GM21786 (cell line): ENCODE measurements at regions not wholly inside any gene's neighbourhood (a gene's known extent, or its start where the extent isn't known, plus 50 kb on each side); places are given as distances from the start of the nearest gene placed in this dataset.
"Not testable (repeated sequence)": the region's sequence is repeated elsewhere in the genome, so short reads cannot be mapped to it uniquely, and the experiment has no call there.

Experiments used
- ATAC-seq: cut with Tn5 transposase; IDR thresholded peaks from one replicate; pipeline ENCODE4 v1.9.1; 2021; ENCODE audit not compliant: unreplicated experiment

DNA sequence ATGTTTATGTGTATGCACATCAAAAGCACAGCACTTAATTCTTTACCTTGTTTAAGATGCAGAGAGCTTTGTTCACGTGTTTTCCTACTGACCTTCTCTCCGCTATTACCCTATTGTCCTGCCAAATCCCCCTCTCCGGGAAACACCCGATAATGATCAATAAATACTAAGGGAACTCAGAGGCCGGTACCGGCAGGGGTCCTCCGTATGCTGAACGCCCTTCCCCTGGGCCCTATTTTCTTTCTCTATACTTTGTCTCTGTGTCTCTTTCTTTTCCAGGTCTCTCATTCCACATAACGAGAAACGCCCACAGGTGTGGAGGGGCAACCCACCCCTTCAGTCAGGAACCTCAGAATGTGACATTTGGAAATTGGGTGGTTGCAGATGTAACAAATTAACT is 160.1 kb downstream of the ADRA2C start:
- ATAC-seq = not testable (repeated sequence)

- not testable (repeated sequence) for ATAC-seq
Observed at GRCh38 chr4:3926969-3927755, 161.0 kb downstream of the ADRA2C start.

GRCh38 chr4:3929431-3929830 is 163.2 kb downstream of the ADRA2C start:
- ATAC-seq = not testable (repeated sequence)

DNA sequence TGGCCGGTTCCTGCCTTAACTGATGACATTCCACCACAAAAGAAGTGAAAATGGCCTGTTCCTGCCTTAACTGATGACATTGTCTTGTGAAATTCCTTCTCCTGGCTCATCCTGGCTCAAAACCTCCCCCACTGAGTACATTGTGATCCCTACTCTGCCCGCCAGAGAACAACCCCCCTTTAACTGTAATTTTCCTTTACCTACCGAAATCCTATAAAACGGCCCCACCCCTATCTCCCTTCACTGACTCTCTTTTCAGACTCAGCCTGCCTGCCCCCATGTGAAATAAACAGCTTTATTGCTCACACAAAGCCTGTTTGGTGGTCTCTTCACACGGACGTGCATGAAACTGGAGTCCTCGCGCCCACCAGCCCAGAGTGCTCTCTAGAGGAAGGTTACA is 166.5 kb downstream of the ADRA2C start:
- not testable (repeated sequence) for ATAC-seq

- not testable (repeated sequence) for ATAC-seq
Observed at GRCh38 chr4:3935406-3935805, 169.2 kb downstream of the ADRA2C start.

DNA sequence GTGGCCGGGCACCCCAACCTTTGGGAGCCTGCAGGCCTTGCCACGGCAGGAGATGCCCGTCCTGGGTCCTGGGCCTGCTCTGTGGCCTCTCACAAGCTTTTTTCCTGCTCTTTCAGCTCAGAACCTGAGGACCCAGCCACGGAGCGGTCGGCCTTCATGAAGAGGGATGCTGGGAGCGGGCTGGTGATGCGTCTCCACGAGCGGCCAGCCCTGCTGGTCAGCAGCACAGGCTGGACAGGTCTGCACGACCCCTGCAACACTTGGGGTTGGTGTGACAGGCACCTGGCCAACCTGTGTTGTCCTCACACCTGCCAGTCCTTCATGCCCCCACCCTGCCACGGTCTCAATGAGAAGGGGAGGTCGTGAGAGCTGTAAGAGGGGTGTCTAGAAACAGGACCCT is 170.0 kb downstream of the ADRA2C start:
- no peak for ATAC-seq

GRCh38 chr4:3937849-3938562 is 171.8 kb downstream of the ADRA2C start:
- not testable (repeated sequence) for ATAC-seq

GRCh38 chr4:3938676-3939075 is 172.5 kb downstream of the ADRA2C start:
- ATAC-seq = not testable (repeated sequence)

GRCh38 chr4:3939954-3940591 is 173.9 kb downstream of the ADRA2C start:
- not testable (repeated sequence) for ATAC-seq

DNA sequence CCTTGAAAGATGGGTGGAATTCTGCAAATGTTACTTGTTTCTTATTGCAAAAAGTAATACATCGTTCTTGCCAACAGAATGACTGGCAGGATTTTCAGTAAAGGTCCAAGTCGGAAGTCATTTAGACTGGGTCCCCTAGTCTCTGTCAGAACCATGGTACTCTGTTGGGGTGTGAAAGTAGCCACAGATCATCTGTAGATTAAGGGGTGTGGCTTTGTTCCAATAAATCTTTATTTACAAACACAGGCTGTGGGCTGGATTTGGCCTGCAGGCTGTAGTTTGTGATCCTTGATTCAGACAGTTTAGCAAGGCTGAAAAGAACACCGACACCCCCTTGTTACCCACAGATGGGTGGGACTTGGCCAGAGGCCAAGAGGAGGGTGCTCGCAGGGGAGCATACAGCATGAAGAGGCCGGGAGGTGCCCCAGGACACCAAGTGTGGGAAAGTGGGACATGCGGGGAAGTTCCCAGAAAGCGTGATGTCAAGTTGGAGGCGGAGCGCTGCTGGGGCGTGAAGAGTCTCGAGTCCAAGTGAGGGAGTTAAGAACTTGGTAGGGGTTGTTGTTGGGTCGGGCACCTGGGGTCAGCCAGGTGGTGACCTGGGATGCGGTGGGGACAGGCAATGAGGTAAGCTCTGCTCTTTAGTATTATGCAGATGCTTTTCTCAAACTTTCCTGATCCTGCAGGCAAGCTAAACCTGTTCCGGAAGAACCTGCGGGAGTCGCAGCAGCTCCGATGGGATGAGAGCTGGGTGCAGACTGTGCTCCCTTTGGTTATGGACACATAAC is 175.7 kb downstream of the ADRA2C start:
- not testable (repeated sequence) for ATAC-seq

- ATAC-seq = not testable (repeated sequence)
Observed at GRCh38 chr4:3942569-3942971, 176.4 kb downstream of the ADRA2C start.

- not testable (repeated sequence) for ATAC-seq
Observed at GRCh38 chr4:3943051-3943450, 176.9 kb downstream of the ADRA2C start.

GRCh38 chr4:3945511-3946290 is 179.5 kb downstream of the ADRA2C start:
- ATAC-seq = no peak

DNA sequence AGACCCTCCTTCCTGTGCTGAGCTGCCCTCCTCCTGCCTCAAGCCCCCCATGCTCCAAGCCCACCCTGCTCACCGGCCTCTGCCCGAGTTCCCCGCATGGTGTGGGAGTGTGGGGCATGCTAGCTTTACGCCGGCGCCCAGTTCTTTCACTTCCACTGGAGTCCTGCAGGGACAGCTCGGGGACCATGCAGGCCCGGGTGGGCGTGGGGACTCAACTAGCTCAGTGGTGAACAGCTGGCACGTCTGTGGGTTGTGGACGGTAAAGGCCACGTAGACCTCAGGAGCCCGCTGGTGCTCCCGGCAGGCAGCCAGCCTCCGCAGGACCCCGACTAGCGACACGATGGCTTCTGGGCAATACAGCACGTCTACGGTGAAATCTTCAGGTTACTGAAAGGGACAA is 180.4 kb downstream of the ADRA2C start:
- ATAC-seq = not testable (repeated sequence)

DNA sequence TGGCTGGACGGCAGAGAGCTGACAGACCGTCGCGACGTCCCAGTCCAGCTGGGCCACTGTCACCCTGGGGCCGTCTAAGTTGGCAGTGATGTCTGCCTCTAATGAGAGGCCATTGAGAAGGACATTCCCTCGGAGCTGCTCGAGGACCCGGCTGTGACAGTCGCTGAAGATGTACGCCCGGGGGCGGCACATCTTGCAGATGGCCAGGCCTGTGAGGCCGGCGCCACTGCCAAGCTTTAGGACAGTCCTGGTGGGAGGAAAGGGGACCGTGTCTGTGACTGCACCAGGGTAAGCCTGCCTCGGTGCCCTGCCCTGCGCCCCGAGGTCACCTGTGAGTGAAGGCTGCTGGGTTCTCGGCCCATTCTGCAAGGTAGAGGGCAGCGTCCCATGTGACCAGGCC is 181.6 kb downstream of the ADRA2C start:
- ATAC-seq = not testable (repeated sequence)

DNA sequence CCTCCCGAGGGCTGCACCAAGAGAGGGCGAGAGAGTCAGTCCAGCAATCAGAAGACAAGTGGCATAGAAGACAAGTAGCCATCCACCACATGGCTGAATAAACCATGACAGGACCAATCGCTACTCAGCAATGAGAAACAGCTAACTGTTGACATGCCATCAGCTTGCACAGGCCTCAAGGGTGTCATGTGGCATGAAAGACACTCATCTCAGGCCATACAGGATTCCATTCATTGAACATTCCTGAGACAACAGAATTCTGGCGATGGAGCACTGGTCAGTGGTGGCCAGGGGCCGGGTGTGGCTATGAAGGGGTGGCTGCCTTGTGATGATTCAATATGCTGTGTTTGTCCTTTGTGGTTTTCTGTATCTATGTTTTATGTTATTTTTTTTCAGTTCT is 182.0 kb downstream of the ADRA2C start:
- ATAC-seq = not testable (repeated sequence)

- ATAC-seq = not testable (repeated sequence)
Observed at GRCh38 chr4:3949916-3950315, 183.7 kb downstream of the ADRA2C start.

DNA sequence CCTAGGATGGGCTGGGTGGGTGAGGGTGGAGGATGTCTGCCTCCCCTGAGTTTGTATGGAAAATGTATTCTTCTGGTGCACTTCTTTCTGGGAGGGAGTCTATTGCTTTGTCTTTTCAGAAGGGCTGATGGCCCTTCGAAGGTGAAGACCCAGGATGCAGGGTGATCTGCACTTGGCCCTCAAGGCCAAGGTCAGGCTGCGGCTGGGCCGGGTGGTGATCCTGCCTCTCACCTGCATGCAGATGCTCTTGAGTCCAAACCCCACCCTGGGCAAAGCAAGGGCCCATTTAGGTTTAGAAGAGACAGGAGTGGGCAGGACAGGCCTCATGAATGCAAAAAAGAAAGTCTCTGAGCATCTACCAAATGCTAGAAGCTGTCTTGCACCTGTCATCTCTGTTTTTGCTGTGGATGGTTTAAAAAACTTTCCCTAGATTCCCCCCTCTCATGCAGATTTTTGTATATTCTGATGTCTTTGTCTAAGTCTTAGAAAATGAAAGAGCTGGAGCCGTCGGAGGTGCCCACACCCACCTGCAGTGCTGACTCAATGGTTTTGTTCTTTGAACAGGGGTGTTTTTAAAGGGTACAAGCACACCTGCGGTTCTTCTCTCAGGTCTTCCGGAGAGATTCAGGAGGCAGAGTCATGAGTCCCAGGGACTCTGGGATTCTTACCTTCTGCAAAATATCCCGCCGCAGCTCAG is 186.4 kb downstream of the ADRA2C start:
- ATAC-seq = not testable (repeated sequence)

- not testable (repeated sequence) for ATAC-seq
Observed at GRCh38 chr4:3953140-3953489, 186.9 kb downstream of the ADRA2C start.
